GM12891 (cell line): ENCODE measurements at regions not wholly inside any gene's neighbourhood (a gene's known extent, or its start where the extent isn't known, plus 50 kb on each side); places are given as distances from the start of the nearest gene placed in this dataset.

ENCODE experiments used
- PAX5 ChIP-seq: IDR thresholded peaks from 2 replicates; pipeline ENCODE4 v1.6.1; 2011; ENCODE audit warnings: low read length, moderate library complexity, mild to moderate bottlenecking; ENCODE audit not compliant: insufficient read depth, severe bottlenecking
- POLR2A ChIP-seq: IDR thresholded peaks from 2 replicates; pipeline ENCODE4 v1.6.1; 2011; ENCODE audit warnings: low read depth, low read length, control low read depth
- POLR2AphosphoS5 ChIP-seq: IDR thresholded peaks from 2 replicates; pipeline ENCODE4 v1.6.1; 2011; ENCODE audit warnings: low read depth, low read length, control low read depth
- POU2F2 ChIP-seq: IDR thresholded peaks from 2 replicates; pipeline ENCODE4 v1.6.1; 2011; ENCODE audit warnings: low read depth, mild to moderate bottlenecking, control low read depth, low read length, moderate library complexity
- SPI1 ChIP-seq: IDR thresholded peaks from 2 replicates; pipeline ENCODE4 v1.6.1; 2011; ENCODE audit warnings: low read depth, low read length, control low read depth
- TAF1 ChIP-seq: IDR thresholded peaks from 2 replicates; pipeline ENCODE4 v1.6.1; 2011; ENCODE audit warnings: low read depth, low read length, control low read depth

DNA sequence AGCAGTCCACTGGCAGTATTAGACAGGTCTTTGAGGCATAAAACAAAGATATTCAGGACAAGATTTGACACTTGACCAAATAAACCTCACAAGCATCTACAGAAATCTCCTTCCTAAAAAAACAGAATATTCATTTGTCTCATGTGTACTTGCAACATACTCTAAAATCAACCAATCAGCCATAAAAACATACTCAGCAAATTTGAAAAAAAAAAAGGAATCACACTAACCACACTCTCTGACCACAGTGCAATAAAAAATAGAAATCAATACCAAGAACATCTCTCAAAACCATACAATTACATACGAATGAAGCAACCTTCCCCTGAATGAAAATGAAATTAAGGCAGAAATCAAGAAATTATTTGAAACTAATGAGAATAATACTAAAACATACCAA is 591.3 kb downstream of the FAM133A start:
- TF ChIP-seq POLR2AphosphoS5 (no peak), POLR2A (no peak), SPI1 (no peak), TAF1 (no peak), POU2F2 (no peak), PAX5 (no peak)
